ENCODE measurements at regions not wholly inside any gene's neighbourhood (a gene's known extent, or its start where the extent isn't known, plus 50 kb on each side); places are given as distances from the start of the nearest gene placed in this dataset.
A peak's percentile ranks its signal among the peaks of the same experiment; 100 is the strongest.

GRCh38 chr10:109187677-109188076 is 735.6 kb downstream of the XPNPEP1 start:
- no peak for DNase-seq

- no peak for DNase-seq
Measured at GRCh38 chr10:109183366-109183765, 739.9 kb downstream of the XPNPEP1 start.

GRCh38 chr10:109178591-109178990 is 744.7 kb downstream of the XPNPEP1 start:
- DNase-seq, result no peak

- DNase-seq, result no peak
Measured at GRCh38 chr10:109174526-109174925, 748.8 kb downstream of the XPNPEP1 start.

- DNase-seq, result no peak
Measured at GRCh38 chr10:109173937-109174336, 749.4 kb downstream of the XPNPEP1 start.

- peak in 1 of 3 experiments; percentile 2 for DNase-seq
Measured at GRCh38 chr10:109173121-109173520, 750.2 kb downstream of the XPNPEP1 start.

GRCh38 chr10:109166935-109167334 is 756.4 kb downstream of the XPNPEP1 start:
- DNase-seq, result no peak

- no peak for DNase-seq
Measured at GRCh38 chr10:109159351-109159750, 764.0 kb downstream of the XPNPEP1 start.

GRCh38 chr10:109156396-109156795 is 766.9 kb downstream of the XPNPEP1 start:
- no peak for DNase-seq

GRCh38 chr10:109149666-109150350 is 773.5 kb downstream of the XPNPEP1 start:
- DNase-seq, result no peak

GRCh38 chr10:109127363-109127762 is 795.9 kb downstream of the XPNPEP1 start:
- no peak for DNase-seq

GRCh38 chr10:109126541-109126940 is 796.8 kb downstream of the XPNPEP1 start:
- no peak for DNase-seq

GRCh38 chr10:109126016-109126415 is 797.3 kb downstream of the XPNPEP1 start:
- DNase-seq, result no peak

- no peak for DNase-seq
Measured at GRCh38 chr10:109115179-109115578, 808.1 kb downstream of the XPNPEP1 start.

GRCh38 chr10:109114579-109114978 is 808.7 kb downstream of the XPNPEP1 start:
- no peak for DNase-seq

GRCh38 chr10:109106604-109107003 is 816.7 kb downstream of the XPNPEP1 start:
- DNase-seq, result no peak

GRCh38 chr10:109105725-109106124 is 817.6 kb downstream of the XPNPEP1 start:
- no peak for DNase-seq

GRCh38 chr10:109104806-109105205 is 818.5 kb downstream of the XPNPEP1 start:
- no peak for DNase-seq

- no peak for DNase-seq
Measured at GRCh38 chr10:109103278-109103677, 820.0 kb downstream of the XPNPEP1 start.

- no peak for DNase-seq
Measured at GRCh38 chr10:109089779-109090178, 833.5 kb downstream of the XPNPEP1 start.

GRCh38 chr10:109071539-109071938 is 851.8 kb downstream of the XPNPEP1 start:
- no peak for DNase-seq

GRCh38 chr10:109070492-109070891 is 852.8 kb downstream of the XPNPEP1 start:
- no peak for DNase-seq

- DNase-seq, result no peak
Measured at GRCh38 chr10:109067031-109067430, 856.3 kb downstream of the XPNPEP1 start.

GRCh38 chr10:109065821-109066220 is 857.5 kb downstream of the XPNPEP1 start:
- DNase-seq, result no peak

GRCh38 chr10:109062371-109062770 is 860.9 kb downstream of the XPNPEP1 start:
- no peak for DNase-seq

Measured in NCI-H1417 (cell line).